WTC11 (cell line): ENCODE measurements at regions not wholly inside any gene's neighbourhood (a gene's known extent, or its start where the extent isn't known, plus 50 kb on each side); places are given as distances from the start of the nearest gene placed in this dataset.

ENCODE experiments used
- ATAC-seq: fragments of 200-7000 bp; cut with Tn5 transposase; 2 replicates; pipeline ENCODE4 v1.10.0; 2021; ENCODE audit warnings: mild to moderate bottlenecking, moderate library complexity
- CTCF ChIA-PET: fragments of 300-600 bp; sonication (Branson Sonifier 250); formaldehyde crosslinking; loops from one replicate; lab custom pipeline; 2021; ENCODE audit warnings: antibody characterized with exemption; lab: Charles Lee
- POLR2A ChIA-PET: fragments of 350-600 bp; sonication (Branson Sonifier 250); formaldehyde crosslinking; loops from one replicate; lab custom pipeline; 2021; ENCODE audit warnings: antibody characterized with exemption; lab: Charles Lee
- DNase-seq: peaks from one replicate; pipeline ENCODE4 v3.0.0; 2021; ENCODE audit warnings: low spot score
- H3K27ac Mint-ChIP-seq: 2 replicates; pipeline ENCODE4 v1.8.0; 2021; ENCODE audit warnings: mixed read lengths
- H3K27me3 Mint-ChIP-seq: 2 replicates; pipeline ENCODE4 v1.8.0; 2021; ENCODE audit warnings: low read depth, mild to moderate bottlenecking, moderate library complexity, mixed read lengths
- H3K36me3 Mint-ChIP-seq: 2 replicates; pipeline ENCODE4 v1.8.0; 2021; ENCODE audit warnings: mixed read lengths
- H3K4me1 Mint-ChIP-seq: 2 replicates; pipeline ENCODE4 v1.8.0; 2022; ENCODE audit warnings: mixed read lengths
- H3K4me3 Mint-ChIP-seq: 2 replicates; pipeline ENCODE4 v1.8.0; 2021; ENCODE audit warnings: mild to moderate bottlenecking, moderate library complexity, mixed read lengths
- H3K9me3 Mint-ChIP-seq: 2 replicates; pipeline ENCODE4 v1.8.0; 2021; ENCODE audit warnings: mixed read lengths
- CREM ChIP-seq: sonication (generic); formaldehyde crosslinking; IDR thresholded peaks from 2 replicates; pipeline ENCODE4 v1.8.1; 2022; ENCODE audit warnings: mild to moderate bottlenecking, missing genetic modification reagents, moderate library complexity
- ESRRA ChIP-seq: sonication (generic); formaldehyde crosslinking; IDR thresholded peaks from 2 replicates; pipeline ENCODE4 v1.8.1; 2022; ENCODE audit warnings: mild to moderate bottlenecking, missing genetic modification reagents, borderline replicate concordance
- ETV6 ChIP-seq: sonication (generic); formaldehyde crosslinking; IDR thresholded peaks from 2 replicates; pipeline ENCODE4 v1.8.1; 2022; ENCODE audit warnings: mild to moderate bottlenecking, missing genetic modification reagents
- FOXK1 ChIP-seq: sonication (generic); formaldehyde crosslinking; IDR thresholded peaks from 2 replicates; pipeline ENCODE4 v1.8.0; 2022; ENCODE audit warnings: mild to moderate bottlenecking, moderate library complexity, missing genetic modification reagents
- FOXP1 ChIP-seq: sonication (generic); formaldehyde crosslinking; IDR thresholded peaks from 2 replicates; pipeline ENCODE4 v1.8.0; 2022; ENCODE audit warnings: missing genetic modification reagents, mild to moderate bottlenecking, moderate library complexity, borderline replicate concordance
- GRHL2 ChIP-seq: fragments of 250-450 bp; sonication (Bioruptor Pico); IDR thresholded peaks from 2 replicates; pipeline ENCODE4 v1.8.0; 2022; ENCODE audit warnings: mild to moderate bottlenecking, moderate library complexity; ENCODE audit not compliant: insufficient replicate concordance, severe bottlenecking
- JAZF1 ChIP-seq: fragments of 250-450 bp; sonication (Bioruptor Pico); IDR thresholded peaks from 2 replicates; pipeline ENCODE4 v1.9.0; 2021; ENCODE audit warnings: moderate library complexity, mild to moderate bottlenecking, inconsistent platforms
- NR1H2 ChIP-seq: sonication (generic); formaldehyde crosslinking; IDR thresholded peaks from 2 replicates; pipeline ENCODE4 v1.9.0; 2021; ENCODE audit warnings: mild to moderate bottlenecking, moderate library complexity, missing genetic modification reagents
- ZNF121 ChIP-seq: sonication (generic); formaldehyde crosslinking; IDR thresholded peaks from 2 replicates; pipeline ENCODE4 v1.8.0; 2023; ENCODE audit warnings: missing genetic modification reagents
- ZNF263 ChIP-seq: sonication (generic); formaldehyde crosslinking; IDR thresholded peaks from 2 replicates; pipeline ENCODE4 v1.8.1; 2022; ENCODE audit warnings: low read depth, mild to moderate bottlenecking, moderate library complexity, missing genetic modification reagents
- ZNF416 ChIP-seq: fragments of 250-450 bp; sonication (Bioruptor Pico); IDR thresholded peaks from 2 replicates; pipeline ENCODE4 v1.9.0; 2021; ENCODE audit warnings: mild to moderate bottlenecking, inconsistent platforms
- TF ChIP-seq, protein P1 (sequence below): sonication (generic); formaldehyde crosslinking; IDR thresholded peaks from 2 replicates; pipeline ENCODE4 v1.8.0; 2022; ENCODE audit warnings: missing genetic modification reagents
- TF ChIP-seq, protein P2 (sequence below): fragments of 250-450 bp; sonication (Bioruptor Pico); conservative IDR thresholded peaks from 2 replicates; pipeline ENCODE4 v1.9.0; 2021; ENCODE audit warnings: mild to moderate bottlenecking
- TF ChIP-seq, protein P3 (sequence below): fragments of 250-450 bp; sonication (Bioruptor Pico); IDR thresholded peaks from 2 replicates; pipeline ENCODE4 v2.1.2; 2022; ENCODE audit warnings: mild to moderate bottlenecking, moderate library complexity
- TF ChIP-seq, protein P4 (sequence below): sonication (generic); formaldehyde crosslinking; IDR thresholded peaks from 2 replicates; pipeline ENCODE4 v1.8.1; 2023; ENCODE audit warnings: mild to moderate bottlenecking, missing genetic modification reagents, borderline replicate concordance
- TF ChIP-seq, protein P5 (sequence below): sonication (generic); formaldehyde crosslinking; IDR thresholded peaks from 2 replicates; pipeline ENCODE4 v1.8.0; 2023; ENCODE audit warnings: mild to moderate bottlenecking, missing genetic modification reagents

DNA sequence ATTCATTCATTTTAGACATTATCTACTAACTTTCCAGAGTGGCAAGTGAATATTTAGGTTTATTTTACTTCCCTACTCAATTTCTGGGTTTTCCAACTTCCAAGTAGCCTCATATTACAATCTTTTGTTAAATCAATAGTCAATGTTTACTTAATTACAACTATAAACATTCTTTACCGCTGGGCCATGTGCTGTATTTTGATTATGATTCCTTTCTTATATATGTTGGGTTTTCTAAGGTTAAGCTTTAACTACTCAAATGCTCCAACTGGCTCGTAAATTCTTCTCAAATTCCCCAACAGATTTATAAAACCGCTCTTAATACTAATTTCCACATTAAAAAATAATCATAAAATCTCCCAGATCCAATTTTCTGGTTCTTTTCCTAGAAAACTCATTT lies 110.1 kb upstream of the ABCA1 start:
- TF ChIP-seq ETV6 (CRISPR knock-in tag): no peak
- ATAC-seq: no peak
- ChIA-PET CTCF (interaction anchor here (1.3 kb wide), 1 partner anchor 111 kb away, joined by 4 read pairs; no protein-coding TSS in a partner anchor), POLR2A (no interaction called here)
- Mint-ChIP-seq H3K4me1 (peaks cover 17% of the 10 kb centered on the region), H3K36me3 (peaks cover 10% of the 10 kb centered on the region), H3K9me3 (peaks cover 21% of the 10 kb centered on the region), H3K27ac (peak overlapping the region; percentile 24; the same call in 1 of the 2 replicates), H3K27me3 (no peaks in the 10 kb centered on the region), H3K4me3 (no peak overlapping the region)
- no peak for DNase-seq

DNA sequence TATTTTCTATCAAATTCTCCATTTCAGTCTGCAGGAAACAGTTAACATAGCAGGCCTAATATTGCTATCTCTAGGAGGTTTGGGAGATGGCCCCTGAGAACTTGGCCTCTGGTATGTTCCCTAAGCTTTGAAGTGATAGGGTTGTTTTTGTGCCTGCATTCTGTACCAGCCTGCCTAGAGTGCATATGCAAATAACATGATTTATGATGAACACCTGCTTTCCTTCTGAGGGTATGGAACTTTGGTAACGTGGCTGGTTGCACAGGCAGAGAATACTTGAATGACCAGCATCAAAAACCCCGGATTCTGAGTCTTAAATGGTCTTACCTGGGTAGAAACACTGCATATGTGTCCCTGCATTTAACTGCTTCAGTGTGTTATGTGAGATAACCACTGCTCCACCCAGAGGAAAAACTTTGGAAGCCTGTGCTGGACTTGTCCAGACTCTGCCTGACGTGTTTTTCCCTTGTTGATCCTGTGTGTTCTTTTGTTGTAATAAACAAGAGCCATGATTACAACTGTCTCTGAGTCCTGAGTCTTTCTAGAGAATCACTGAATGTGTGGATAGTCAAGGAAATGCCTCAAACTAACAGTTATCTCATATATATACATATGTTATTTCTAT lies 111.3 kb upstream of the ABCA1 start:
- ATAC-seq (no peak), DNase-seq (no peak)
- Mint-ChIP-seq H3K9me3 (peaks cover 10% of the 10 kb centered on the region), H3K27ac (no peak overlapping the region), H3K27me3 (no peaks in the 10 kb centered on the region), H3K4me3 (no peak overlapping the region), H3K4me1 (peaks cover 17% of the 10 kb centered on the region), H3K36me3 (no peaks in the 10 kb centered on the region; the same call in 1 of the 2 replicates)
- TF ChIP-seq ZNF416 (CRISPR knock-in tag) (no peak), GRHL2 (CRISPR knock-in tag) (no peak), FOXK1 (CRISPR knock-in tag) (no peak), ZNF121 (CRISPR knock-in tag) (no peak), JAZF1 (CRISPR knock-in tag) (no peak), FOXP1 (CRISPR knock-in tag) (no peak), ESRRA (no peak), CREM (CRISPR knock-in tag) (no peak), NR1H2 (CRISPR knock-in tag) (no peak), ZNF263 (CRISPR knock-in tag) (no peak)
- TF ChIP-seq, protein P1, sequence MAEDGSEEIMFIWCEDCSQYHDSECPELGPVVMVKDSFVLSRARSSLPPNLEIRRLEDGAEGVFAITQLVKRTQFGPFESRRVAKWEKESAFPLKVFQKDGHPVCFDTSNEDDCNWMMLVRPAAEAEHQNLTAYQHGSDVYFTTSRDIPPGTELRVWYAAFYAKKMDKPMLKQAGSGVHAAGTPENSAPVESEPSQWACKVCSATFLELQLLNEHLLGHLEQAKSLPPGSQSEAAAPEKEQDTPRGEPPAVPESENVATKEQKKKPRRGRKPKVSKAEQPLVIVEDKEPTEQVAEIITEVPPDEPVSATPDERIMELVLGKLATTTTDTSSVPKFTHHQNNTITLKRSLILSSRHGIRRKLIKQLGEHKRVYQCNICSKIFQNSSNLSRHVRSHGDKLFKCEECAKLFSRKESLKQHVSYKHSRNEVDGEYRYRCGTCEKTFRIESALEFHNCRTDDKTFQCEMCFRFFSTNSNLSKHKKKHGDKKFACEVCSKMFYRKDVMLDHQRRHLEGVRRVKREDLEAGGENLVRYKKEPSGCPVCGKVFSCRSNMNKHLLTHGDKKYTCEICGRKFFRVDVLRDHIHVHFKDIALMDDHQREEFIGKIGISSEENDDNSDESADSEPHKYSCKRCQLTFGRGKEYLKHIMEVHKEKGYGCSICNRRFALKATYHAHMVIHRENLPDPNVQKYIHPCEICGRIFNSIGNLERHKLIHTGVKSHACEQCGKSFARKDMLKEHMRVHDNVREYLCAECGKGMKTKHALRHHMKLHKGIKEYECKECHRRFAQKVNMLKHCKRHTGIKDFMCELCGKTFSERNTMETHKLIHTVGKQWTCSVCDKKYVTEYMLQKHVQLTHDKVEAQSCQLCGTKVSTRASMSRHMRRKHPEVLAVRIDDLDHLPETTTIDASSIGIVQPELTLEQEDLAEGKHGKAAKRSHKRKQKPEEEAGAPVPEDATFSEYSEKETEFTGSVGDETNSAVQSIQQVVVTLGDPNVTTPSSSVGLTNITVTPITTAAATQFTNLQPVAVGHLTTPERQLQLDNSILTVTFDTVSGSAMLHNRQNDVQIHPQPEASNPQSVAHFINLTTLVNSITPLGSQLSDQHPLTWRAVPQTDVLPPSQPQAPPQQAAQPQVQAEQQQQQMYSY: no peak
- TF ChIP-seq, protein P2, sequence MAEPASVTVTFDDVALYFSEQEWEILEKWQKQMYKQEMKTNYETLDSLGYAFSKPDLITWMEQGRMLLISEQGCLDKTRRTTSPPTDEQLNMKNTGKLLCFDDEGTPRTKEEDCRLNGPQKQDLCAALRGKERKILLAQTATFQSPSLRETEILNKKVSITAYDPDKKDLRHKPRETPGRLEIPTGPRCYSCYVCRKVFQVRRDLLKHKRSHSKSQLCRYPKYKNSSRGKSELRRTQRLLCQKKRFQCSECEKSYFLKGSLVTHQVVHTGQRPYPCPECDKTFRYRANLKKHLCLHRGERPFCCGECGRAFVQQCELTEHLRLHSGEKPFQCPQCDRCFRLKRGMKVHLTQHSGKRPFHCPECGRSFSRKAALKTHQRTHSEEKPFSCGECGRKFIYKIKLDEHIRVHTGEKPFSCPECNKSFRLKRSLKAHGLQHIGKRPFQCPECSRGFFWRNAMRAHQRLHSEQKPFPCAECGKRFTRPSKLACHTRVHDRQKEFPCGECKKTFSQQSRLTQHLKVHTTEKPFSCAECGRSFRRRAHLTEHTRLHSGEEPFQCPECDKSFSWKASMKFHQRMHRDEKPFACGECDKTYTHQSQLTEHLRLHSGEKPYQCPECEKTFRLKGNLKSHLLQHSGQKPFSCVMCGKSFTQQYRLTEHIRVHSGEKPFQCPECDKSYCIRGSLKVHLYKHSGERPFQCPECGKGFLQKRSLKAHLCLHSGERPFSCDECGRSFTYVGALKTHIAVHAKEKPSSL: no peak
- TF ChIP-seq, protein P3, sequence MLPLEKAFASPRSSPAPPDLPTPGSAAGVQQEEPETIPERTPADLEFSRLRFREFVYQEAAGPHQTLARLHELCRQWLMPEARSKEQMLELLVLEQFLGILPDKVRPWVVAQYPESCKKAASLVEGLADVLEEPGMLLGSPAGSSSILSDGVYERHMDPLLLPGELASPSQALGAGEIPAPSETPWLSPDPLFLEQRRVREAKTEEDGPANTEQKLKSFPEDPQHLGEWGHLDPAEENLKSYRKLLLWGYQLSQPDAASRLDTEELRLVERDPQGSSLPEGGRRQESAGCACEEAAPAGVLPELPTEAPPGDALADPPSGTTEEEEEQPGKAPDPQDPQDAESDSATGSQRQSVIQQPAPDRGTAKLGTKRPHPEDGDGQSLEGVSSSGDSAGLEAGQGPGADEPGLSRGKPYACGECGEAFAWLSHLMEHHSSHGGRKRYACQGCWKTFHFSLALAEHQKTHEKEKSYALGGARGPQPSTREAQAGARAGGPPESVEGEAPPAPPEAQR (CRISPR knock-in tag): no peak
- TF ChIP-seq, protein P4, sequence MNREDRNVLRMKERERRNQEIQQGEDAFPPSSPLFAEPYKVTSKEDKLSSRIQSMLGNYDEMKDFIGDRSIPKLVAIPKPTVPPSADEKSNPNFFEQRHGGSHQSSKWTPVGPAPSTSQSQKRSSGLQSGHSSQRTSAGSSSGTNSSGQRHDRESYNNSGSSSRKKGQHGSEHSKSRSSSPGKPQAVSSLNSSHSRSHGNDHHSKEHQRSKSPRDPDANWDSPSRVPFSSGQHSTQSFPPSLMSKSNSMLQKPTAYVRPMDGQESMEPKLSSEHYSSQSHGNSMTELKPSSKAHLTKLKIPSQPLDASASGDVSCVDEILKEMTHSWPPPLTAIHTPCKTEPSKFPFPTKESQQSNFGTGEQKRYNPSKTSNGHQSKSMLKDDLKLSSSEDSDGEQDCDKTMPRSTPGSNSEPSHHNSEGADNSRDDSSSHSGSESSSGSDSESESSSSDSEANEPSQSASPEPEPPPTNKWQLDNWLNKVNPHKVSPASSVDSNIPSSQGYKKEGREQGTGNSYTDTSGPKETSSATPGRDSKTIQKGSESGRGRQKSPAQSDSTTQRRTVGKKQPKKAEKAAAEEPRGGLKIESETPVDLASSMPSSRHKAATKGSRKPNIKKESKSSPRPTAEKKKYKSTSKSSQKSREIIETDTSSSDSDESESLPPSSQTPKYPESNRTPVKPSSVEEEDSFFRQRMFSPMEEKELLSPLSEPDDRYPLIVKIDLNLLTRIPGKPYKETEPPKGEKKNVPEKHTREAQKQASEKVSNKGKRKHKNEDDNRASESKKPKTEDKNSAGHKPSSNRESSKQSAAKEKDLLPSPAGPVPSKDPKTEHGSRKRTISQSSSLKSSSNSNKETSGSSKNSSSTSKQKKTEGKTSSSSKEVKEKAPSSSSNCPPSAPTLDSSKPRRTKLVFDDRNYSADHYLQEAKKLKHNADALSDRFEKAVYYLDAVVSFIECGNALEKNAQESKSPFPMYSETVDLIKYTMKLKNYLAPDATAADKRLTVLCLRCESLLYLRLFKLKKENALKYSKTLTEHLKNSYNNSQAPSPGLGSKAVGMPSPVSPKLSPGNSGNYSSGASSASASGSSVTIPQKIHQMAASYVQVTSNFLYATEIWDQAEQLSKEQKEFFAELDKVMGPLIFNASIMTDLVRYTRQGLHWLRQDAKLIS (CRISPR knock-in tag): no peak
- TF ChIP-seq, protein P5, sequence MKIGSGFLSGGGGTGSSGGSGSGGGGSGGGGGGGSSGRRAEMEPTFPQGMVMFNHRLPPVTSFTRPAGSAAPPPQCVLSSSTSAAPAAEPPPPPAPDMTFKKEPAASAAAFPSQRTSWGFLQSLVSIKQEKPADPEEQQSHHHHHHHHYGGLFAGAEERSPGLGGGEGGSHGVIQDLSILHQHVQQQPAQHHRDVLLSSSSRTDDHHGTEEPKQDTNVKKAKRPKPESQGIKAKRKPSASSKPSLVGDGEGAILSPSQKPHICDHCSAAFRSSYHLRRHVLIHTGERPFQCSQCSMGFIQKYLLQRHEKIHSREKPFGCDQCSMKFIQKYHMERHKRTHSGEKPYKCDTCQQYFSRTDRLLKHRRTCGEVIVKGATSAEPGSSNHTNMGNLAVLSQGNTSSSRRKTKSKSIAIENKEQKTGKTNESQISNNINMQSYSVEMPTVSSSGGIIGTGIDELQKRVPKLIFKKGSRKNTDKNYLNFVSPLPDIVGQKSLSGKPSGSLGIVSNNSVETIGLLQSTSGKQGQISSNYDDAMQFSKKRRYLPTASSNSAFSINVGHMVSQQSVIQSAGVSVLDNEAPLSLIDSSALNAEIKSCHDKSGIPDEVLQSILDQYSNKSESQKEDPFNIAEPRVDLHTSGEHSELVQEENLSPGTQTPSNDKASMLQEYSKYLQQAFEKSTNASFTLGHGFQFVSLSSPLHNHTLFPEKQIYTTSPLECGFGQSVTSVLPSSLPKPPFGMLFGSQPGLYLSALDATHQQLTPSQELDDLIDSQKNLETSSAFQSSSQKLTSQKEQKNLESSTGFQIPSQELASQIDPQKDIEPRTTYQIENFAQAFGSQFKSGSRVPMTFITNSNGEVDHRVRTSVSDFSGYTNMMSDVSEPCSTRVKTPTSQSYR (CRISPR knock-in tag): no peak
- POLR2A ChIA-PET: no interaction called here
- CTCF ChIA-PET: interaction anchor here (0.7 to 1.3 kb wide), 2 partner anchors 112 to 324 kb away, joined by 3 to 4 read pairs; no protein-coding TSS in a partner anchor
